ENCODE measurements at regions not wholly inside any gene's neighbourhood (a gene's known extent, or its start where the extent isn't known, plus 50 kb on each side); places are given as distances from the start of the nearest gene placed in this dataset.
A peak's percentile ranks its signal among the peaks of the same experiment; 100 is the strongest.

- Histone ChIP-seq H3K4me1 (ENCODE audit: control insufficient read depth, insufficient read depth, low read length) (peaks cover 17% of the 10 kb centered on the region), H3K4me3 (ENCODE audit: insufficient read depth, low read depth, low read length) (no peak overlapping the region), H3K36me3 (ENCODE audit: control insufficient read depth, insufficient read depth, low read length) (peaks cover 4% of the 10 kb centered on the region), H3K27ac (ENCODE audit: insufficient read depth, low read depth, low read length, poor library complexity, severe bottlenecking) (no peak overlapping the region), H3K9me3 (ENCODE audit: control insufficient read depth, low read length) (no peaks in the 10 kb centered on the region), H3K27me3 (ENCODE audit: control insufficient read depth, insufficient read depth, low read length, poor library complexity, severe bottlenecking) (no peaks in the 10 kb centered on the region)
- 6 to 8% methylated on average over 7 of the region's 7 CpGs for WGBS, 2 experiments
Measured at GRCh38 chr10:29688230-29688661, 53.5 kb upstream of the SVIL start.

- no peak overlapping the region for H3K4me3 ChIP-seq (ENCODE audit: insufficient read depth, low read depth, low read length)
- WGBS, 2 experiments = 72 to 85% methylated on average over 8 to 10 of the region's 10 CpGs
- no peaks in the 10 kb centered on the region for H3K9me3 ChIP-seq (ENCODE audit: control insufficient read depth, low read length)
- H3K27me3 ChIP-seq (ENCODE audit: control insufficient read depth, insufficient read depth, low read length, poor library complexity, severe bottlenecking) = no peaks in the 10 kb centered on the region
- H3K27ac ChIP-seq (ENCODE audit: insufficient read depth, low read depth, low read length, poor library complexity, severe bottlenecking) = peak overlapping the region; percentile 4
- H3K36me3 ChIP-seq (ENCODE audit: control insufficient read depth, insufficient read depth, low read length) = peaks cover 4% of the 10 kb centered on the region
- H3K4me1 ChIP-seq (ENCODE audit: control insufficient read depth, insufficient read depth, low read length) = peaks cover 17% of the 10 kb centered on the region
Measured at GRCh38 chr10:29687421-29688164, 52.8 kb upstream of the SVIL start.

GRCh38 chr10:29685506-29685905 lies 50.7 kb upstream of the SVIL start:
- Histone ChIP-seq H3K27me3 (ENCODE audit: control insufficient read depth, insufficient read depth, low read length, poor library complexity, severe bottlenecking) (no peaks in the 10 kb centered on the region), H3K27ac (ENCODE audit: insufficient read depth, low read depth, low read length, poor library complexity, severe bottlenecking) (no peak overlapping the region), H3K36me3 (ENCODE audit: control insufficient read depth, insufficient read depth, low read length) (peaks cover 4% of the 10 kb centered on the region), H3K4me1 (ENCODE audit: control insufficient read depth, insufficient read depth, low read length) (peaks cover 17% of the 10 kb centered on the region), H3K4me3 (ENCODE audit: insufficient read depth, low read depth, low read length) (no peak overlapping the region), H3K9me3 (ENCODE audit: control insufficient read depth, low read length) (no peaks in the 10 kb centered on the region)
- WGBS, 2 experiments = 93 to 96% methylated on average over 4 of the region's 4 CpGs

Measured in ectodermal cell (in vitro differentiated cells).